ENCODE measurements at regions not wholly inside any gene's neighbourhood (a gene's known extent, or its start where the extent isn't known, plus 50 kb on each side); places are given as distances from the start of the nearest gene placed in this dataset.

DNA sequence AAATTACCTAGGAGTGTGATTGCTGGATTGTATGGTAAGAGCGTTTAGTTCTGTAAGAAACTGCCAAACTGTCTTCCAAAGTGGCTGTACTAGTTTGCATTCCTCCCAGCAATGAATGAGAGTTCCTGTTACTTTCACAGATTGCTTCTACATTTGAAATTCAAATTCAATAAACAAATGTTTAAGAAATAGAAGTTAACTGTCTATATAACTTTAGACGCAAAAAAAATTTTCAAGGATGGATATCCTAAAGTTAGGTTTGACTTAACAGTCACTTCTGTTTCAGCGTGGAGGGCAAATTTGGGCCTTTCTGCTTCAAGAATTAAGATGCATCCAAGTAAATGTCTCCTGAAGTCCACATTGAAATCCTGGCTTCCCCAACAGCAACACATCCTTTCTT is 445.6 kb downstream of the TAF11L14 start:
- Histone ChIP-seq H3K9me3 (no peaks in the 10 kb centered on the region), H3K27ac (no peak overlapping the region), H3K4me3 (ENCODE audit: low read depth in 1 of 2, low read length in 1 of 2) (no peak overlapping the region), H3K4me1 (ENCODE audit: control insufficient read depth in 1 of 2, insufficient read depth in 1 of 2, low read depth in 1 of 2, low read length in 1 of 2) (no peaks in the 10 kb centered on the region), H3K27me3 (no peaks in the 10 kb centered on the region), H3K36me3 (no peaks in the 10 kb centered on the region)
- TF ChIP-seq, protein P1, sequence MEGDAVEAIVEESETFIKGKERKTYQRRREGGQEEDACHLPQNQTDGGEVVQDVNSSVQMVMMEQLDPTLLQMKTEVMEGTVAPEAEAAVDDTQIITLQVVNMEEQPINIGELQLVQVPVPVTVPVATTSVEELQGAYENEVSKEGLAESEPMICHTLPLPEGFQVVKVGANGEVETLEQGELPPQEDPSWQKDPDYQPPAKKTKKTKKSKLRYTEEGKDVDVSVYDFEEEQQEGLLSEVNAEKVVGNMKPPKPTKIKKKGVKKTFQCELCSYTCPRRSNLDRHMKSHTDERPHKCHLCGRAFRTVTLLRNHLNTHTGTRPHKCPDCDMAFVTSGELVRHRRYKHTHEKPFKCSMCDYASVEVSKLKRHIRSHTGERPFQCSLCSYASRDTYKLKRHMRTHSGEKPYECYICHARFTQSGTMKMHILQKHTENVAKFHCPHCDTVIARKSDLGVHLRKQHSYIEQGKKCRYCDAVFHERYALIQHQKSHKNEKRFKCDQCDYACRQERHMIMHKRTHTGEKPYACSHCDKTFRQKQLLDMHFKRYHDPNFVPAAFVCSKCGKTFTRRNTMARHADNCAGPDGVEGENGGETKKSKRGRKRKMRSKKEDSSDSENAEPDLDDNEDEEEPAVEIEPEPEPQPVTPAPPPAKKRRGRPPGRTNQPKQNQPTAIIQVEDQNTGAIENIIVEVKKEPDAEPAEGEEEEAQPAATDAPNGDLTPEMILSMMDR (IDR thresholded peaks at IDR 0.05) = no peak

- Histone ChIP-seq H3K4me3 (ENCODE audit: low read depth in 1 of 2, low read length in 1 of 2) (no peak overlapping the region), H3K4me1 (ENCODE audit: control insufficient read depth in 1 of 2, insufficient read depth in 1 of 2, low read depth in 1 of 2, low read length in 1 of 2) (no peaks in the 10 kb centered on the region), H3K36me3 (no peaks in the 10 kb centered on the region), H3K27ac (no peak overlapping the region), H3K9me3 (no peaks in the 10 kb centered on the region), H3K27me3 (no peaks in the 10 kb centered on the region)
- TF ChIP-seq, protein P1 (IDR thresholded peaks at IDR 0.05) = no peak
These were observed 453.8 kb downstream of the TAF11L14 start for GRCh38 chr5:18088020-18088579.

DNA sequence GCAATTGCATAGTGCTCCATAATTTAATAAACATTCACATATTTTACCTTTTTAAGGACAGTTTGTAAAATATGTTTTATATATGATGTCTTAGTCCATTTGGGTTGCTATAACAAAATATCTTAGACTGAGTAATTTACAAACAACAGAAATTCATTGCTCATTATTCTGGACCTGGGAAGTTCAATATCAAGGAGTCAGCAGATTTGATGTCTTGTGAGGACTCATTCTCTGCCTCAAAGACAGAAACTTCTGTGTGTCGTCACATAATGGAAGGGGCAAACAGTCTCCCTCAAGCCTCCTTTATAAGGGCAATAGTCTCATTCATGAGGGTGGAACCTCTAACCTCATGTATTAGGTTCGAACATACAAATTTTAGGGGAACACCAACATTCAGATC is 455.9 kb downstream of the TAF11L14 start:
- Histone ChIP-seq H3K9me3 (no peaks in the 10 kb centered on the region), H3K4me3 (ENCODE audit: low read depth in 1 of 2, low read length in 1 of 2) (no peak overlapping the region), H3K27me3 (no peaks in the 10 kb centered on the region), H3K27ac (no peak overlapping the region), H3K4me1 (ENCODE audit: control insufficient read depth in 1 of 2, insufficient read depth in 1 of 2, low read depth in 1 of 2, low read length in 1 of 2) (no peaks in the 10 kb centered on the region), H3K36me3 (no peaks in the 10 kb centered on the region)
- TF ChIP-seq, protein P1 (IDR thresholded peaks at IDR 0.05) = no peak

GRCh38 chr5:18091142-18091541 is 456.9 kb downstream of the TAF11L14 start:
- H3K36me3 ChIP-seq = no peaks in the 10 kb centered on the region
- H3K4me3 ChIP-seq (ENCODE audit: low read depth in 1 of 2, low read length in 1 of 2) = no peak overlapping the region
- no peaks in the 10 kb centered on the region for H3K9me3 ChIP-seq
- H3K27ac ChIP-seq = no peak overlapping the region
- no peaks in the 10 kb centered on the region for H3K4me1 ChIP-seq (ENCODE audit: control insufficient read depth in 1 of 2, insufficient read depth in 1 of 2, low read depth in 1 of 2, low read length in 1 of 2)
- H3K27me3 ChIP-seq = no peaks in the 10 kb centered on the region
- TF ChIP-seq, protein P1 (IDR thresholded peaks at IDR 0.05) = no peak

DNA sequence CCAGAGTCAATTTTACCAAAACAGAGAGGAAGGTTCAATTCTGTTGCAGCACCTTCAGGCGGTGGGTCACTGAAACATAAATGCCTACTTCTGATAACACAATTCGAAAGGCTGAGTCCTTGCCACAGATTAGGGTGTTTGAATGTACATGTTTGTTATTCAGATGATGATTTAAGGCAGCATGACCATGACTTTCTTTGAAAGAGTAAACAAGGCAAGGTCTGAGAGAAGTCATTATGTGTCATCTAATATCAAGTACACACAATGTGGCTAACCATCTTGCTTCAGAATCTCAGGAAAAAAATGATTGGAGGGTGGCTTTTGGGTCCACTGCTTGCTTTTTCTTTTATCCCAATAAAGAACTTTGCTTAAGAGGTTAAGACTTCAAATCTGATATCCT is 457.5 kb downstream of the TAF11L14 start:
- TF ChIP-seq, protein P1 (IDR thresholded peaks at IDR 0.05) = no peak
- Histone ChIP-seq H3K4me3 (ENCODE audit: low read depth in 1 of 2, low read length in 1 of 2) (no peak overlapping the region), H3K4me1 (ENCODE audit: control insufficient read depth in 1 of 2, insufficient read depth in 1 of 2, low read depth in 1 of 2, low read length in 1 of 2) (no peaks in the 10 kb centered on the region), H3K27me3 (no peaks in the 10 kb centered on the region), H3K36me3 (no peaks in the 10 kb centered on the region), H3K9me3 (no peaks in the 10 kb centered on the region), H3K27ac (no peak overlapping the region)

DNA sequence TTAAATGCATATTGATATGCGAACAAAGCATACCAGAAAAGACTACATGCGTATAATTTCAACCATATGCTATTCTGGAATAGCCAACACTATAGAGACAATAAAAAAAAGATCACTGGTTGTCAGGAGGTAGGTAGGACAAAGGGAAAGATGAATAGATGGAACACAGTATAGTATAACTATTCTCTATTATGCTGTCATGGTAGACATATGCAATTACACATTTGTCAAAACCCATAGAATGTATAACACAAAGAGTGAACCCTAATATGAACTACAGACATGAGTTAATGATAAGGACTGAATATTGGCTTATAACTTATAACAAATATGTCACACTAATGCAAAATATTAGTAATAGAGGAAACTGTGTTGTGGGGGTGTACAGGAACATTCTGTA is 460.8 kb downstream of the TAF11L14 start:
- Histone ChIP-seq H3K9me3 (no peaks in the 10 kb centered on the region), H3K4me3 (ENCODE audit: low read depth in 1 of 2, low read length in 1 of 2) (no peak overlapping the region), H3K27ac (no peak overlapping the region), H3K4me1 (ENCODE audit: control insufficient read depth in 1 of 2, insufficient read depth in 1 of 2, low read depth in 1 of 2, low read length in 1 of 2) (no peaks in the 10 kb centered on the region), H3K27me3 (no peaks in the 10 kb centered on the region), H3K36me3 (no peaks in the 10 kb centered on the region)
- TF ChIP-seq, protein P1 (IDR thresholded peaks at IDR 0.05) = no peak
